ENCODE measurements at regions not wholly inside any gene's neighbourhood (a gene's known extent, or its start where the extent isn't known, plus 50 kb on each side); places are given as distances from the start of the nearest gene placed in this dataset.

DNA sequence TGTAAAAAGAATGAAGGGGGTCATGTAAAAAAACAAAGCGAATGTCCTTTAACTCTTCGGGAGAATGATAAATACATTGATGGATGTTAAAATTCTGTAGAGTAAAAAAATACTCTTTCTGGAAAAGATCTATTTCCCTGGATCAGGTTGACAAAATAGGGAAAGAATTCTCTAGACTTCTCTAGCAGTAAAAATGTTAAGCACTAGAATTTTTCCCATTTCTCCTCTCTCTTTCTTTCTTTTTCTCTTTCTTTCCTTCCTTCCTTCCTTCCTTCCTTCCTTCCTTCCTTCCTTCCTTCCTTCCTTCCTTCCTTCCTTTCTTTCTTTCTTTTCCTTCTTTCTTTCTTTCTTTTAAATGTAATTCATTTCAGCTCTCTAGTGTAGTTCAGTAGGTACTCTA, 552.5 kb downstream of the LRFN5 start:
- TF ChIP-seq POLR2AphosphoS5 (IDR thresholded peaks at IDR 0.05; ENCODE audit: insufficient read depth in 1 of 2, low read depth in 1 of 2), result no peak
- H3K4me1 ChIP-seq, result no peaks in the 10 kb centered on the region
- H3K4me3 ChIP-seq, result no peak overlapping the region
- DNase-seq (ENCODE audit: extremely low spot score in 2 of 2), result no peak
- no peaks in the 10 kb centered on the region for H3K36me3 ChIP-seq
- H3K27me3 ChIP-seq, result no peaks in the 10 kb centered on the region
- intact Hi-C loops (cut with DNase I), result no loop called here
- H3K9me3 ChIP-seq, result no peaks in the 10 kb centered on the region
- no peak overlapping the region for H3K27ac ChIP-seq

DNA sequence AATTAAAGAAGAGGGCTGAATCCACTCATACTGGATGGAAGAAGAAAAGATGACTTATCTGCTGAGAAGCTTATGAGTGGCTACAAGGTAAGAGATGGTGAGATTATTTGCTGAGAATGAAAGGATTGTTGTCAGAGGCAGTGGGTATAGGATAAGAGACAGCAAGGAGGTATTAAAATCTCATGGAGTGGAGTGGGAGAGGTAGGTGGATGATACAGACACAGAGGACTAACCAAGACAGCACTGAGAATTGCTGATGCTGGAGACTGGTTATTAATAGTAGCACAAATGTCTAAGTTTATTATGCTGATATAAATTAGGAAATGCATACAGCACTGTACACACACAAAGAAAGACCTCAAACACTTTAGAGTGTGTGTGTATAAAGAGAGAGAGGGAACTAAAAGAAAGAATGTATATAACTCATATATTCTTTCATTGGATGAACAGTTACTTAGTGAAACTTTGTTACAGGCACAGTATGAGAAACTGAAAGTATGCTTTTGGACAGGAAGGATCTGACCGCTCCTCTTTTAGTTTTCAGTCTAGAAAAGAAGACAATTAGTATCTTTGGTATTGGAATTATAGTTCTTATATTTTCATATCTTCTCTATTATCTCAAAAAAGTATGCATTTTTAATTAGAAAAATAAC, 543.1 kb downstream of the LRFN5 start:
- intact Hi-C loops (cut with DNase I), result no loop called here
- DNase-seq (ENCODE audit: extremely low spot score in 2 of 2), result no peak
- no peaks in the 10 kb centered on the region for H3K36me3 ChIP-seq
- no peaks in the 10 kb centered on the region for H3K9me3 ChIP-seq
- TF ChIP-seq, protein P1, sequence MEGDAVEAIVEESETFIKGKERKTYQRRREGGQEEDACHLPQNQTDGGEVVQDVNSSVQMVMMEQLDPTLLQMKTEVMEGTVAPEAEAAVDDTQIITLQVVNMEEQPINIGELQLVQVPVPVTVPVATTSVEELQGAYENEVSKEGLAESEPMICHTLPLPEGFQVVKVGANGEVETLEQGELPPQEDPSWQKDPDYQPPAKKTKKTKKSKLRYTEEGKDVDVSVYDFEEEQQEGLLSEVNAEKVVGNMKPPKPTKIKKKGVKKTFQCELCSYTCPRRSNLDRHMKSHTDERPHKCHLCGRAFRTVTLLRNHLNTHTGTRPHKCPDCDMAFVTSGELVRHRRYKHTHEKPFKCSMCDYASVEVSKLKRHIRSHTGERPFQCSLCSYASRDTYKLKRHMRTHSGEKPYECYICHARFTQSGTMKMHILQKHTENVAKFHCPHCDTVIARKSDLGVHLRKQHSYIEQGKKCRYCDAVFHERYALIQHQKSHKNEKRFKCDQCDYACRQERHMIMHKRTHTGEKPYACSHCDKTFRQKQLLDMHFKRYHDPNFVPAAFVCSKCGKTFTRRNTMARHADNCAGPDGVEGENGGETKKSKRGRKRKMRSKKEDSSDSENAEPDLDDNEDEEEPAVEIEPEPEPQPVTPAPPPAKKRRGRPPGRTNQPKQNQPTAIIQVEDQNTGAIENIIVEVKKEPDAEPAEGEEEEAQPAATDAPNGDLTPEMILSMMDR (IDR thresholded peaks at IDR 0.05), result no peak
- TF ChIP-seq POLR2AphosphoS5 (IDR thresholded peaks at IDR 0.05; ENCODE audit: insufficient read depth in 1 of 2, low read depth in 1 of 2) (no peak), POLR2A (IDR thresholded peaks at IDR 0.05) (no peak)
- H3K4me3 ChIP-seq, result no peak overlapping the region
- no peaks in the 10 kb centered on the region for H3K27me3 ChIP-seq
- no peaks in the 10 kb centered on the region for H3K4me1 ChIP-seq
- no peak overlapping the region for H3K27ac ChIP-seq

DNA sequence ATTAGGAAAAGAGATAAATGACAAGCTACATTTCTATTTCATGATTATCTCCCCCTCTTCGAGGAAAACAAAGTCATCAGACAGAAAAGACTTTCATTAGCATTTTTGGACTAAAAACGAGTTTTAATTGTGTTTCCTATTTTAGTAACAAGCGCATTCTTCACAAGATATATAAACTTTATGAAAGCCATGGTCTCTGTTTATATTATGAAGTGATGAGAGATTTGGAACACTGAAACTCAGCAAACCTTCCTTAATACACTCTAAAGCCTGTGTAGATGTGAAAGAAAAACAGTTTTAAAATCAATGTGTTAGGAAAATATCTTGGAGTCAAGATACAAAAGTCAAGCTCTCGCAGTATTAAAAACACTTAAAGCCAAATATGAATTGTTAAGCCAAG, 539.1 kb downstream of the LRFN5 start:
- Histone ChIP-seq H3K36me3 (no peaks in the 10 kb centered on the region), H3K4me3 (no peak overlapping the region), H3K9me3 (no peaks in the 10 kb centered on the region), H3K27ac (no peak overlapping the region), H3K27me3 (no peaks in the 10 kb centered on the region), H3K4me1 (no peaks in the 10 kb centered on the region)
- no peak for TF ChIP-seq POLR2A (IDR thresholded peaks at IDR 0.05)
- no peak for TF ChIP-seq POLR2AphosphoS5 (IDR thresholded peaks at IDR 0.05; ENCODE audit: insufficient read depth in 1 of 2, low read depth in 1 of 2)
- TF ChIP-seq, protein P1 (IDR thresholded peaks at IDR 0.05), result no peak
- DNase-seq (ENCODE audit: extremely low spot score in 2 of 2), result no peak
- intact Hi-C loops (cut with DNase I), result no loop called here

DNA sequence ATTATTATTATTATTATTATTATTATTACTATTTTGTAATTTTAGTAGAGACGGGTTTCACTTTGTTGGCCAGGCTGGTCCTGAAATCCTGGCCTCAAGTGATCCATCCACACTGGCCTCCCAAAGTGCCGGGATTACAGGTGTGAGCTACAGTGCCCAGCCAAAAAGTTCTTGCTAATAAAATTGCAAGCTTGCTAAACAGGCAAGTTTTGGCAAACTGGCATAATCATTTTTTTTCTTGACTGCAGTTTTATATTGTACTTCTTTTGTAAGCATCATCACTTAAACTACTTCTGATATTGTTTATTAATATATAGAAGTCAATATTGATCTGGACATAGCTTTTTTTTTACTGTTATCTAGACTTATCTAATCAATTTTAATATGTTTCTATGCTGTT, 536.4 kb downstream of the LRFN5 start:
- Histone ChIP-seq H3K36me3 (no peaks in the 10 kb centered on the region), H3K4me1 (no peaks in the 10 kb centered on the region), H3K4me3 (no peak overlapping the region), H3K27me3 (no peaks in the 10 kb centered on the region), H3K27ac (no peak overlapping the region), H3K9me3 (no peaks in the 10 kb centered on the region)
- TF ChIP-seq POLR2AphosphoS5 (IDR thresholded peaks at IDR 0.05; ENCODE audit: insufficient read depth in 1 of 2, low read depth in 1 of 2), result no peak
- TF ChIP-seq, protein P1 (IDR thresholded peaks at IDR 0.05), result no peak
- TF ChIP-seq POLR2A (IDR thresholded peaks at IDR 0.05), result no peak
- intact Hi-C loops (cut with DNase I), result no loop called here
- DNase-seq (ENCODE audit: extremely low spot score in 2 of 2), result no peak

DNA sequence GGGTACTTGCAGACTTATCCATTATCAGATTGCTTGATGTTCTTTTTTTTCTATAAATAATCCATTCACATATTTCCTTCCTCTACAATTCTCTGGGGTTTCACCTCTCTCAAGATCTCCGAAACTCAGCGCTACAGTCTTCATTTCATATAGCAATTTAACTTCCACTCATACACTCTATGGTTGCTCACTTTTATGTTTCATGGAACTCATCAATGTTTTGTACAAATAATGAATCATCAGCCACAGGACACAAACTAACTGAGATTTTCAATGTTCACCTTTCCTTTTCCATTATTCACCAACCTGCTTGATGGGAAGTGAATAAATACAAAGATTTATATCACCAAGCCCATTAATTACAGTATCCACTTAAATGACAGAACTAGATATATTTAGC, 534.7 kb downstream of the LRFN5 start:
- H3K27me3 ChIP-seq, result no peaks in the 10 kb centered on the region
- no peak overlapping the region for H3K4me3 ChIP-seq
- H3K9me3 ChIP-seq, result no peaks in the 10 kb centered on the region
- no peak overlapping the region for H3K27ac ChIP-seq
- intact Hi-C loops (cut with DNase I), result no loop called here
- H3K4me1 ChIP-seq, result no peaks in the 10 kb centered on the region
- H3K36me3 ChIP-seq, result no peaks in the 10 kb centered on the region
- no peak for DNase-seq (ENCODE audit: extremely low spot score in 2 of 2)
- no peak for TF ChIP-seq POLR2A (IDR thresholded peaks at IDR 0.05)
- TF ChIP-seq, protein P1 (IDR thresholded peaks at IDR 0.05), result no peak
- TF ChIP-seq POLR2AphosphoS5 (IDR thresholded peaks at IDR 0.05; ENCODE audit: insufficient read depth in 1 of 2, low read depth in 1 of 2), result no peak
